GM19467 (cell line): ENCODE measurements at regions not wholly inside any gene's neighbourhood (a gene's known extent, or its start where the extent isn't known, plus 50 kb on each side); places are given as distances from the start of the nearest gene placed in this dataset.

Source experiments
- ATAC-seq: cut with Tn5 transposase; IDR thresholded peaks from one replicate; pipeline ENCODE4 v1.9.1; 2021; ENCODE audit warnings: mild to moderate bottlenecking, moderate library complexity; ENCODE audit not compliant: unreplicated experiment

DNA sequence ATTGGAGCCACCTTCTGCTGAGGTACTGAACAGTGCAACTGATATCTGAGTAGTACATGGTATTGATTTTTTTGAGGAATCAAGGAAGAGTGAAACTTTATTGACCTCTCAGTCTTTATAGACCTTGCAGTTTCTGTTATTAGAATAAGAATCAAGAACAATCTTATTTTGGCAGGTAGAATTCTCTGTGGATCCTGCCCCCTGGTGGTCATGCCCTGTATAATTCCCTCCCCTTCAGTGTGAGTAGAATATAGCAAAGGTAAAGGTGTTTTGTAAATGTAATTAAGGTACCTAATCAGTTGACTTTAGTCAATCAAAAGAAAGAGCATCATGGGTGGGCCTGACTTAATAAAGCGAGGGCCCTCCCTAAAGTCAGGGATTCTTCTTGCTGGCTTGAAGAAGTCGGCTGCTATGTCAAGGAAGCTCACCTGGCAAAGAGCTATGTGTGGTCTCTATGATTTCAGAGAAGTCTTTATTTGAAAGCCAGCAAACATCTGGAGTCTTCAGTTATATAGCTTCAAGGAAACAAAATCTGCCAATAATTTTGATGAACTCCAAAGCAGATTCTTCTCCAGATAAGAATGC lies 142.8 kb downstream of the LSM5 start:
- ATAC-seq = no peak

DNA sequence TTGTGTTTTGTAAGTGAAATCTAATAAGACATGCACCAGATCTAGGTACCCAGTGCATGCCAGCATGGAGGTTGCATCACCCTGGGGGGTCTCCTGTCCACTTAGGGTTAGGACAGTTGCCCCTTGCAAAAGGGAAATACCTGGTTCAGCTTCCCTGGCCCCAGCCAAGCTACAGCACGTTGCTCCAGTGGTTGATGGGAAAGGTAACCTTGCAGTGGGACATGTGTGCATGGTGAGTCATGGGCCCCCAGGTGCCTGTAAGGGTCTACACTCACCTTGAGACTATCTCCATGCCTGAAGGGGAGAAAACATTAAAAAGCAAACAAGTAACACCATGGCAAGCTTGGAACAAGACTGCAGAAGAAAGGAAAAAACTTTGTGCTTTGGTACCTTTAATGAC lies 143.9 kb downstream of the LSM5 start:
- no peak for ATAC-seq

- no peak for ATAC-seq
Measured at GRCh38 chr7:32336726-32337125, 153.5 kb downstream of the LSM5 start.

DNA sequence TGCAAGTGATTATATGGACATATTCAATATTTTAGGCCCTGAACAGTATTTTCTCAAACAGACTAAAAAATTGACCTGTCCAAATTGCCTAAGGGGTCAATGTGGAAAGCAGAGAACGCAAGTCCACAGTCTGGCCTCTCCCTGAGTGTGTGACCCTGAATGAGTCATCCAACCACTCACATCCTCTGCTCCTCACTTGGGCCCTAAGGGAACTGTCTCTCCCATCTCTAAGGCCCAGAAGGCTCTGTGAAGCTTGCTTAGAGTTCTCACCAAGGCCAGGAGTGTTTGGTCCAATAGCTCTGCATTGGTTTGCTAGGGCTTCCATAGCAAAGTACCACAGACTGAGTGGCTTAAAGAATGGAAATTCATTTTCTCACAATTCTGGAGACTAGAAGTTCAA lies 155.1 kb downstream of the LSM5 start:
- ATAC-seq = no peak

DNA sequence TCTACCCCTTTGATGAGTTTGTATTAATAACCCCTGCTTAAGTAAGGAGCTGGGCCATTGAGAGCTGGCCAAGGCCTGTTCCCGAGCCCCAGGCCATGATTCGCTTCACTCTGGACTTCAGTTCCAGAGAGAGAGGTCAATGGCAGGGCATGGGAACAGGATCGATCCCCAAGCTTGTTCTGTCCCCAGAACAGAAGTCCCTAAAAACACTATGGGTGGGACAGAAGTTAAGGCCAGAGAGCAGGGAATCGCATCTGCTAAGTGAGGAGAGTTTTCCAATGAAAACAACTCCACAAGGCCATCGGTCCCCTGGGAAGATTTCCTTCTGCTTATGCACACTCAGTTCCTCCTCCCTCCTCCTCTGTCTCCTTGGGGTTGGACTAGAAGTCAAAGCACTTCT lies 159.6 kb downstream of the LSM5 start:
- no peak for ATAC-seq

DNA sequence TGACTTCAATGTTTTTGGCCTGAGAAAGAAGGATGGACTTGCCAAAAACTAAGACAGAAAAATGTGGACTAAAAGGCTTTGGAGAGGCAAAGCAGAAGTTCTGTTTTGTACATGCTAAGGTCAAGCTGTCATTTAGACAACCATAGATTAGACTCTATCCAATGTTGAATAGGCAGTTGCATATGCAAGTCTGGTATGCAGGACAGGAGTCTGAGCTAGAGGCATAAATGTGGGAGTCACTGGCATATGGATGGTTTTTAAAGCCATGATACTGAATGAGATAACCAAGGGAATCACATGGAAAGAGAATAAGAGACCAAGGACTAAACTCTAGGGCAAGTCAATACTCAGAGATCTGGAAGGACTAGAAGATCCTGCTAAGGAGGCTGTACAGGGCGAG lies 164.1 kb downstream of the LSM5 start:
- ATAC-seq = no peak

DNA sequence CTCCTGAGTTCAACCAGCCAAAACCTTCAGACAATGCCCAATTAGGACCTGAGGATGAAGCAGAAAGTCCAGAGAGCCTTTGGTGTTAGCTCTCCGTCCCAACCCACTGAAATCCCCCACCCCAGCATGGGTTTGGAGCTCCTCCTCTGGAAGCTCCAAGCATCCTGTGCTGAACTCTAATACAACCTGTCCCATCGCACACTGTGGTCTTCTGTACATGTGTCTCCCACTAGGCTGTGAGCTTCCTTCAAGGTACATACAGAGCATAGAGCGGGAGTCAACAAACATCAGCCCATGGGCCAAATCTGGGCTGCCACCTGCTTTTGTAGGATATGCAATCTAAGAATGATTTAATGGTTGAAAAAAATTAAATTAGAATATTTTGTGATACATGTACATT lies 166.5 kb downstream of the LSM5 start:
- ATAC-seq = no peak

- ATAC-seq = no peak
Measured at GRCh38 chr7:32319012-32319382, 171.2 kb downstream of the LSM5 start.

GRCh38 chr7:32318300-32319011 lies 171.7 kb downstream of the LSM5 start:
- no peak for ATAC-seq

GRCh38 chr7:32316839-32317238 lies 173.3 kb downstream of the LSM5 start:
- no peak for ATAC-seq

DNA sequence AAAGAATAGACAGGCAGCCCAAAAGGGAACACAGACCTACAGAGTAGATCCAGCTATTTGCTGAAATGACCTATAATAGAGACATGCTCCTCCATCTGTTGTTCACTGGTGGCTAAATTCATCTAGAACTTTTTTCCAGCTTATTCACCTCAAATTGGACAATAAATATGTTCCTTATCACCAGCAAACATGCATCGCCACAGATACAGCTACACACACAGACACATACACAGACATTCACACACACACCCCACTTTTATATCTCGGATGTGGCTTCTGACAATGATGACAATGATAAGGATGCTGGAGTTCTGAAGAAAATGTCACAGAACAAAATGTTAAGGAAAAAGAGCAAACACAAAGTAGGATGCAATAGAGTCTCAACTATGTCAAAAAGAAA lies 175.4 kb downstream of the LSM5 start:
- no peak for ATAC-seq

- no peak for ATAC-seq
Measured at GRCh38 chr7:32301427-32301826, 188.8 kb downstream of the LSM5 start.

DNA sequence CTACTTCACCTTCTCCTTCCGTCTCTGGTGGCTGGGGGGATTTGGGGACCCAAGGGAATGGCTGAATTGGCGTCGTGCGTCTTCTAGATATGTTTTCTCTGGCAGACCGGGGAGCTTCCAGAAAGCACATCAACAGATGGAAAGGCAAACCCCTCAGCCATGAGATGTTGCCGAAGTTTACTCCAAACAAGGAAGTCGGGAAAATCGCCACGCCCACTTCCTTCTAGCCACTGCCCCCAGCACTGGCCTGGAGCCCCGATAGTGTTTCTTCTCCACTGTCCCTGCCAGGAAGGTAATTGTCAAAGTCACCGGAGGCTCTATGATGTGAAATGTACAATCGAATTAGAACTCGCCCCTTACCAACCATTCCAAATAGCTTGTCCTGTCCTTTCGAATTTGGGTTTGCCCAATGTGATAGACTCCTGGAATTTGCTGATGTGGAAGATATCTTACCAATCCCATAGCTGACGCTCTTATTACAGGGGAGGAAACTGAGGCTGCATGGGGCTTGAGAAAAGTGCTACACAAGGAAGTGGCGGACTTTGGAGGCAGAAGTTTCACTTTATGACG lies 191.0 kb downstream of the LSM5 start:
- no peak for ATAC-seq

DNA sequence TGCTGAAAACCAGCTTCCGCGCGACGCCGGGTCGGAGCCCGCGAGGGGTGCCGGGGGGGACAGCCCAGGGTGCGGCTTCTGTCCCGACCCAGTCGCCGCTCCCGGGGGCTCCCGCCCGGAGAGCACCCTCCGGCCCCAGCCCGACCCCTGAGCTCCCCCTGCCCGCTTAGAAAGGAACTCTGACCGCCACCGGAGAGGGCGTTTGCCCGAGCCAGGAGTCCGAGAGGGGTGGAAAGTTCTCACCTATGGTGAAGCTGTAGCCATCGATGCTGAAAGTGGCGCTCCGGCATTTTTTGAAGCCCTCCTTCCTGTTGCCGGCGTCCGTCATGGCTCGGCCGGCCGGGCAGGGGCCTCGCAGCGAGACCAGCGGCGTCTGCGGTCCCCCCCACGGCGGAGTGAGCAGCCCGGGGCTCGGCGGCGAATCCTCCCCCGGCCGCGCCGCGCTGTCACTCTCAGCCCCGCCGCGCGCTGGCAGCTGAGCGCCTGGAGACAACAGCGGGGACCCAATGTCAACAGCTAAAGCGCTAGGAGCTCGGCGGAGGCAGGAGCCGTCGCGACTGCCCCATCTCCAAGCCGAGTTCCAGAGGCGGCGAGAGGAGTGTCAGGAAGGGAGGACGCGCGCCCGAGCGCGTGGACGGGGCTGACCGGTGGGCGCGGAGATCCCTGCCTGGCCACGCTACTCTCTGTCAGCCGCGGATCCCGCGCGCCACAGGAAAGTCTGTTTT lies 191.6 kb downstream of the LSM5 start:
- ATAC-seq = no peak

- no peak for ATAC-seq
Measured at GRCh38 chr7:32293833-32294232, 196.3 kb downstream of the LSM5 start.

GRCh38 chr7:32289651-32290414 lies 200.3 kb downstream of the LSM5 start:
- no peak for ATAC-seq

DNA sequence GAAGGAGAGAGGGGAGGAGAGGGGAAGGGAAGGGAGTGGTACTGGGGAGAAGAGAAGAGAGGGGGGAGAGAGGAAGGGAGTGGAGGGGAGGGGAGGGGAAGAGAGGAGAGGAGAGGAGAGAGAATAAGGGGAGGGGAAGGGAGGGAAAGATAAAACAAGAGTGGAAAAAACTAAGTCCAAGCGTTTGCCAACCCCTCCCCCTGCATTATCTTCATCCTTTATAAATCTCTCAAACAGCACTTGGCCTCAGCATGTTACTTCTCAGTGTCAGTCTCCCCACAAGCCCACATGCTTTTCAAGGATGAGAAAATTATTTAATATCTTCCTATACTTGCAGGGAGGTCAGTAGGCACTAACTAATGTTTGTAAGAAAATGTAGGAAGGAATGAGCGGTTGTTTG lies 204.5 kb downstream of the LSM5 start:
- no peak for ATAC-seq

DNA sequence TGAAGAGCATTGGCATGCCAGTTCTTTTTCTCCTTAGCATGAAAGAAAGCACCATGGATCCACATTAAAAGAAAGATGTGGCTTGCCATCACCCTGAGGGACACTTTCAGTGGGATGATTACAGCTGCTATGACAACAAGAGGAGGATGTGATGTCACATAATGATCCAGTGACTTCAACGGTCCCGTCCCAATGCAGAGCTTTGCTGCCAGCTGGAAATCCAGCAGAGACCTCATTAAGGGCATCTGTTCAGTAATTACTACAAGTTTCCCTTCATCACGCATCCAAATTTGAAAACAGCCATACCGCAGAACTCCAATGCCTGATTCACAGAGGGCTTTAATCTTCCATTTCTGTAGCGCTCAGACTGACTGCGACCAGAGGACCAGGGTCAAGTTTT lies 206.6 kb downstream of the LSM5 start:
- no peak for ATAC-seq

GRCh38 chr7:32279500-32279899 lies 209.3 kb upstream of the PDE1C start:
- no peak for ATAC-seq

DNA sequence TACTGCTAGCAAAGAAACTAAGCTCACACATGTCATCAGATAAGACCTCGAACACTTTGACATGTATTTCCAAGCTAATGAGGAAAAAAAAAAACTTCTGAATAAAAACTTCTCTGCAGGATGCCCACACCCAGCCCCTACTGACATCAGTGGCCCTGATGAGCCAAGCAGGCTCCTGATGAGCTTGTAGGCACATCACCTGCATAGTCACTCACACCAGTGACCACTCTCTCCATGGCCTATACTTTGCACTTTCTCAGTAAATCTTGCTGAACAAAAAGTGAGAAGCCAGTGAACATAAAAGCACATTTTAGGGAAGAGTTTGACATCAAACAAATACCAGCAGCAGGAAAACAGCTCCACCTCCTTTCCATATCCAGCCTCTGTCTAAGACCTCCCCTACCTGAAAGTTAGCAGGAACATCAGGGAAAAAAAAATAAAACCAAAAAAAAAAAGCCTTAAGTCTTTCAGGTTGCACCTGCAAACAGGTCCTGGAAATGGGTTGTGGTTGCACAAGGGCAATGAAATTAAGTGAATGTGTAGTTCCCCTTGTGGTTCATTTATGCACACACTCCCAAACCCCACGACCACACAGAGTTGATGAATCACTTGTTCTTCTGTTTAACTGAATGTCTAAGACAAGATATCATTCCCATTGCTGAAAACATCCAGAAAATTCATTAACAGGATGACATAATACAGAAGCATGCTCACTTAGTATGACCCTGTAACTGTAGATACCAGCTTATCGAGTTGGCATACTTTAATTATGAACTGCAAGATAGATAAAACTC lies 205.2 kb upstream of the PDE1C start:
- no peak for ATAC-seq

- ATAC-seq = no peak
Measured at GRCh38 chr7:32273297-32273696, 203.1 kb upstream of the PDE1C start.
